Nephron progenitor cell (in vitro differentiated cells): ENCODE measurements at regions not wholly inside any gene's neighbourhood (a gene's known extent, or its start where the extent isn't known, plus 50 kb on each side); places are given as distances from the start of the nearest gene placed in this dataset.

ENCODE experiments used
- DNase-seq: peaks from one replicate; pipeline ENCODE4 v3.0.0; 2021
- H3K27ac Mint-ChIP-seq: 2 replicates; pipeline ENCODE4 v1.8.0; 2021; ENCODE audit warnings: mild to moderate bottlenecking, moderate library complexity, mixed read lengths
- H3K27me3 Mint-ChIP-seq: 2 replicates; pipeline ENCODE4 v1.8.0; 2021; ENCODE audit warnings: mild to moderate bottlenecking, low read depth, mixed read lengths; ENCODE audit not compliant: poor library complexity
- H3K36me3 Mint-ChIP-seq: 2 replicates; pipeline ENCODE4 v1.8.0; 2021; ENCODE audit warnings: low read depth, mixed read lengths
- H3K4me1 Mint-ChIP-seq: 2 replicates; pipeline ENCODE4 v1.8.0; 2021; ENCODE audit warnings: mixed read lengths
- H3K4me3 Mint-ChIP-seq: 2 replicates; pipeline ENCODE4 v1.8.0; 2021; ENCODE audit warnings: mild to moderate bottlenecking, moderate library complexity, mixed read lengths
- H3K9me3 Mint-ChIP-seq: 2 replicates; pipeline ENCODE4 v1.8.0; 2021; ENCODE audit warnings: mild to moderate bottlenecking, moderate library complexity, mixed read lengths
- TF ChIP-seq, protein P1 (sequence below): fragments of 200-600 bp; sonication (generic); IDR thresholded peaks from 2 replicates; pipeline ENCODE4 v1.5.0; 2021; ENCODE audit warnings: antibody characterized with exemption

DNA sequence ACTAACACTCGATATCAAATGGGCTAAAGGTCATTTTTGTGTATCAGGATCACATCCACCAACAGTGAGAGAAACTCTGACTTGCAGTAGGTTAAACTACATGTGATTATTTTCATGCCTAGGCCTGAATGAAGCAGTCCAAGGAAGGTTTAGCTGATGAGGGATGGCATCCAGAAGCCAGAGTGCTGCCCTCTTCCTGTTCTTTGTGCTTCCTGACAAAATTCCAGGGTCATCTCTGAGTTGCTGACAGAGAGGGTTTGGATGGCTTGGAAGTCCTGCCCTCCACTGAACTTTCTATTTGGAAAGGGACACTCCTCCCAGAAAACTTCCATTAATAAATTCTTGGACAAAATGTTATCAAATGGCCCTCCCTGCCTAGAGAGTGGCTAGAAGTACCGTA is 728.3 kb upstream of the SLC10A2 start:
- H3K4me1 Mint-ChIP-seq = no peaks in the 10 kb centered on the region
- peaks cover 4% of the 10 kb centered on the region for H3K27me3 Mint-ChIP-seq
- no peaks in the 10 kb centered on the region for H3K36me3 Mint-ChIP-seq
- DNase-seq = no peak
- no peak overlapping the region for H3K27ac Mint-ChIP-seq
- no peak overlapping the region for H3K4me3 Mint-ChIP-seq
- peaks cover 11% of the 10 kb centered on the region for H3K9me3 Mint-ChIP-seq
- TF ChIP-seq, protein P1, sequence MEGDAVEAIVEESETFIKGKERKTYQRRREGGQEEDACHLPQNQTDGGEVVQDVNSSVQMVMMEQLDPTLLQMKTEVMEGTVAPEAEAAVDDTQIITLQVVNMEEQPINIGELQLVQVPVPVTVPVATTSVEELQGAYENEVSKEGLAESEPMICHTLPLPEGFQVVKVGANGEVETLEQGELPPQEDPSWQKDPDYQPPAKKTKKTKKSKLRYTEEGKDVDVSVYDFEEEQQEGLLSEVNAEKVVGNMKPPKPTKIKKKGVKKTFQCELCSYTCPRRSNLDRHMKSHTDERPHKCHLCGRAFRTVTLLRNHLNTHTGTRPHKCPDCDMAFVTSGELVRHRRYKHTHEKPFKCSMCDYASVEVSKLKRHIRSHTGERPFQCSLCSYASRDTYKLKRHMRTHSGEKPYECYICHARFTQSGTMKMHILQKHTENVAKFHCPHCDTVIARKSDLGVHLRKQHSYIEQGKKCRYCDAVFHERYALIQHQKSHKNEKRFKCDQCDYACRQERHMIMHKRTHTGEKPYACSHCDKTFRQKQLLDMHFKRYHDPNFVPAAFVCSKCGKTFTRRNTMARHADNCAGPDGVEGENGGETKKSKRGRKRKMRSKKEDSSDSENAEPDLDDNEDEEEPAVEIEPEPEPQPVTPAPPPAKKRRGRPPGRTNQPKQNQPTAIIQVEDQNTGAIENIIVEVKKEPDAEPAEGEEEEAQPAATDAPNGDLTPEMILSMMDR = no peak

DNA sequence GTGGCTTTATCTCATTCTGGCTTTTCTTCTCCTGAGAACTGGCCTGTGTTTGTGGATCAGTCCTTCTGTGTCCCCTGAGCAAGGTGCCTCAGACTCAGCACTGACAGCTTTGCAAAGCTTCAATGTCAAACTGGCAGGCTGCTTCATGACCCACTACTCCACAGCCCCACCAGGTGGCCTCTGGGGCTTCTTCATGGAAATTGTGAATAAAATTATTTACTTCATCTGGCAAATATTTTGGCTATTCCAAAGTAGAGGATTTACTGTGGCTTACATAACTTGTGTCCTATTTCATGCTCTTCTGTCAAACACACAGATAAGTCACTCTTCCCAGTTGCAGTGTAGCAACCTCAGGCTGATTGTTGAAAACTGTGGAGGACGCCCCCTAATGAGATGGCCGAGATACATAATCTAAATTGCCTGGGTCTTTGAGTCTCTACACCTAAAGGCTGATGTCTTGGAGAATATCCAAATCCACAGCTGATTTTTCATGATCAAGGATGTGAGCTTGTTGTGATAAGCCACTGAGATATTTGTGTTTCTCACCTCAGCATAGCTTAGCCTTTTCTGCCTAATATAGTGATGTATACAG is 721.9 kb upstream of the SLC10A2 start:
- TF ChIP-seq, protein P1 = no peak
- H3K27ac Mint-ChIP-seq = no peak overlapping the region
- no peak overlapping the region for H3K4me3 Mint-ChIP-seq
- peaks cover 3% of the 10 kb centered on the region for H3K27me3 Mint-ChIP-seq
- DNase-seq = peak; percentile 8
- H3K9me3 Mint-ChIP-seq = peaks cover 17% of the 10 kb centered on the region
- H3K36me3 Mint-ChIP-seq = no peaks in the 10 kb centered on the region
- H3K4me1 Mint-ChIP-seq = no peaks in the 10 kb centered on the region

DNA sequence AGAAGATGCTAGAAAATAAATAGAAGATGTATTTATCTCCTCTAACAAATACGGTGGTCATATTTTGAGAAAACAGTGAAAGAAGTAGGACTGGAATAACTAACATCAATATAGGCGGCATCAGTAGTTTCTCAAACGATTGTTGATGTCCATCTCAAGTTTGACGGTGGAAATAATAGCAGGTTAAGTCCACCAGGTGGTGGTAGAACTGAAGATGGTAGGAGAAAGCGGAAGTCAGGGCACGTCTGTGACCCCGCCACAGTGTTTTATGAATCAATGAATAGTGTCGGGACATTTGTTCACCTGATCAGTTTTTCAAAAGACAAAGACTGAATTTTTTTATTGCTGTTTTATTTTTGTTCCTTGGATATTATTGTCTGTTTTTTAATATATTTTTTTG is 706.4 kb upstream of the SLC10A2 start:
- H3K36me3 Mint-ChIP-seq = no peaks in the 10 kb centered on the region
- H3K27ac Mint-ChIP-seq = no peak overlapping the region
- H3K9me3 Mint-ChIP-seq = peaks cover 25% of the 10 kb centered on the region
- peaks cover 7% of the 10 kb centered on the region for H3K27me3 Mint-ChIP-seq
- no peak for DNase-seq
- peaks cover 13% of the 10 kb centered on the region for H3K4me1 Mint-ChIP-seq
- H3K4me3 Mint-ChIP-seq = no peak overlapping the region
- TF ChIP-seq, protein P1 = peak; percentile 21

DNA sequence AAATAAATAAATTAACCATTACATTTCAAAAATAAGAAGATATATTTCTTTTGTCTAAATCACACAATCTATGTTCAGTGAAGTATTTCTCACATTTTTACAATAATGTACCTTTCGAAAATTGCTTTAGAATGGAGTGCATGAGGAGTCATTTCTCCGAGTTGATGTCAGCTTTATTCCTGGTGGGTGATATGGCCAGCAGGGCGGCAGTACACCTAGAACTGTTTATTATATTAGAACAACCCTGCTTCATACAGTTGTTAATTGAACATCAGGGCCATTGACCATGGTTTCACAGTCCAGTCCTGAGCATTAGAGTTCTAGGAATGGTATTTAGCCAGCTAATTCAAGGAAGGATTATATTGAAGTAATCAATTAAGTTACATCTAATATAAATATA is 696.3 kb upstream of the SLC10A2 start:
- TF ChIP-seq, protein P1 = no peak
- no peak overlapping the region for H3K4me3 Mint-ChIP-seq
- no peaks in the 10 kb centered on the region for H3K27me3 Mint-ChIP-seq

DNA sequence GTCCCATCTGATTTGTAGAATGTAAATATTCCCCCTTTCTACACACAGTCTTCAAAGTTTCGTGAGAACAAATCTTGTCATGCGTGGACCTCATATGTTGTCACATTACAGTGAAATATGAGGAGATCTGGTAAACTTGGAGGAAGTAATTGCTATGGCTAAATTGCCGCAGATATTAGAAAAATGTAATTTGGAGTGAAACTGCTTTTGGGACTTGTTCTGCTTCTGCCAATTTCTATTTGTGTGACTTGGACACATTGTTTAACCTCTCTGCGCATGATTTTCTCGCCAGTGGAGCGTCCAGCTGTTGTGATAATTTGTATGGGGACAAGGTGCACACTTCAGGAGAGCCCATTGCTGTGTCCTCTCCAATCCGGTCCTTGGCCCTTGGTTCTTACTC is 693.1 kb upstream of the SLC10A2 start:
- no peak for DNase-seq
- no peaks in the 10 kb centered on the region for H3K27me3 Mint-ChIP-seq
- no peak overlapping the region for H3K4me3 Mint-ChIP-seq
- no peak overlapping the region for H3K27ac Mint-ChIP-seq
- H3K4me1 Mint-ChIP-seq = no peaks in the 10 kb centered on the region
- H3K36me3 Mint-ChIP-seq = no peaks in the 10 kb centered on the region
- H3K9me3 Mint-ChIP-seq = no peaks in the 10 kb centered on the region
- TF ChIP-seq, protein P1 = no peak

More for the DNA sequence above, 696.3 kb upstream of the SLC10A2 start:
- DNase-seq = no peak
- no peak overlapping the region for H3K27ac Mint-ChIP-seq
- H3K9me3 Mint-ChIP-seq = no peaks in the 10 kb centered on the region
- no peaks in the 10 kb centered on the region for H3K4me1 Mint-ChIP-seq
- H3K36me3 Mint-ChIP-seq = no peaks in the 10 kb centered on the region

DNA sequence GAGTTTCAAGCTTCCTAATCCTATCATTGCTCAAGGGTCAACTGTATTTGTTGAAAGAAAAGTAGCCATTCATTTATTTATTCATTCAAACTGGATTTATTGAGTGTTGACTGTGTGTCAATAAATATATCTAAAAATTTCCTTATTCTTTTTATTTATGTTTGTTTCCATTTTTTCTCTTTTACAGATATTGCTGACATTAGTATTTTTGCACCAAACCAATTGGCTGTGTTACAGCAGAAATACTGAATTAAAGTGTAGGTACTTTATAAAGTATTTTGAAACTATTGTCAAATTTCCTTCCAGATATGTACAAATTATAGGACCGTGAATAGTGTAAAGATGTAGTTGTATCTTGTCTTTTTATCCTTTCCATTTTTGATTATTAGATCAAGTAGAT is 692.0 kb upstream of the SLC10A2 start:
- Mint-ChIP-seq H3K27ac (no peak overlapping the region), H3K36me3 (no peaks in the 10 kb centered on the region), H3K4me1 (no peaks in the 10 kb centered on the region), H3K27me3 (no peaks in the 10 kb centered on the region), H3K9me3 (no peaks in the 10 kb centered on the region), H3K4me3 (no peak overlapping the region)
- no peak for DNase-seq
- TF ChIP-seq, protein P1 = no peak
